HG03159 (cell line): ENCODE measurements at regions not wholly inside any gene's neighbourhood (a gene's known extent, or its start where the extent isn't known, plus 50 kb on each side); places are given as distances from the start of the nearest gene placed in this dataset.

Experiments used
- ATAC-seq: cut with Tn5 transposase; IDR thresholded peaks from one replicate; pipeline ENCODE4 v1.9.1; 2021; ENCODE audit warnings: mild to moderate bottlenecking, moderate library complexity; ENCODE audit not compliant: unreplicated experiment

DNA sequence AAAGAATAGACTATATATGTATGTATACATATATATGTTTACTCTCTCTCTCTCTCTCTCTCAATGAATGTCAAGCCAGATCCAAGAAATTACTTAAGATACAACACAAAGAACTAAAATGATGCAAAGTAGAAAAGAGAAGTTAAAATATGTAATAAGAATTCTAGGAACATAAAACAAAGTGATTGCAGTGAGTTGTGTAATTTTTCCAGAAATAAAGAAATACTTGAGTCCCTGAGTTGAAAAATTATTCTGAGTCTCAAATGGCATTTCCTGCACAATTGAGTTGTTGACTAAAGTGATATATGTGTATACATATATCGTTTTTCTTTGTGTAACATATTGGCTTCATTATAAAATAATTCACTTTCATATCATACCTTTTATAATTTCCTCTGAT lies 262.4 kb downstream of the INSIG2 start:
- ATAC-seq = no peak

DNA sequence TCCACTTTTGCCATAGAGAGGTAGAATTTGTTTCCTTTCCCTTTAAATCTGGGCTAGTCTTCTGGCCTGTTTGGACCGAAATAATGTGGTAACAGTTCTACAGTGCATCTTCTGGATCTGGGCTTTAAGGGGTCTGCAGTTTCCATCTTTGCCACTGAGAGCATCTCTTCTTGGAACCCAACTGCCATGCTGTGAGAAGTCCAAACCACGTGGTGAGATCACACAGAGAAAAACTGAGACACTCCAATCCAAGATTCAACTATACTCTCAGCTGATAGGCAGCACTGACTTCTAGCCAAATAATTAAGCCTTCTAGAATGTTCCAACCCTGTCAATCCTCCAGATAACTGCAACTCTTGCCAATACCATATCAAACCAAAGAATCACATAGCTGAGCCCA lies 261.1 kb downstream of the INSIG2 start:
- no peak for ATAC-seq

DNA sequence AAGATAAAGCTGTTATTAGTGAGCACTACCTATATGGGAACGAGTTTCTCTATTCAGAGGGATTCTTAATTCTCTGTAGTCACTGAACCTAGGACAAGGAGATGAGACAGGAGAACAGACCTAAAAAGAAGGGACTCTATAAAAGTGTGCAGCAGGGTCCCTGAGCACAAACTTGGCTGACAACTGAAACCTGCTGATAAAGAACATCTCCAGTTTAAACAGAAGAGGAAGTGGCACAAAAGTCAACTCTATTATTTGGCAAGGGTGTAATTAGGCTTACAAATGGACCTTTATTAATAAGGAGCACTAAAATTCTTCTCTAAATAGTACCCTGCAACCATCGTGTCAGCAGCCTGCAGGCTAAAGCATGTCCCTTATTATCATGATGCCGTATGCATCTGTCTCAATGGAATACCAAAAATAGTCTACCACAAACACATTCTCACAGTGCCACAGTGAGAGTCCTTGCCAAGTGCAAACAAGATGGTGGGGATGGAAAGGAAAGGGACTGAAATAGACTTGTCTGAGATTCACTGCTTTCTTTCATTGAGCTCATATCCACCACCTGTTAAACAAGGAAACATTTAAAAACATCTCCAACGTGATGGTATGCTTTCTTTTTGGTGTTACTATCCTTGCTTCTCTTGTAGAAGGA lies 260.2 kb downstream of the INSIG2 start:
- ATAC-seq = no peak

DNA sequence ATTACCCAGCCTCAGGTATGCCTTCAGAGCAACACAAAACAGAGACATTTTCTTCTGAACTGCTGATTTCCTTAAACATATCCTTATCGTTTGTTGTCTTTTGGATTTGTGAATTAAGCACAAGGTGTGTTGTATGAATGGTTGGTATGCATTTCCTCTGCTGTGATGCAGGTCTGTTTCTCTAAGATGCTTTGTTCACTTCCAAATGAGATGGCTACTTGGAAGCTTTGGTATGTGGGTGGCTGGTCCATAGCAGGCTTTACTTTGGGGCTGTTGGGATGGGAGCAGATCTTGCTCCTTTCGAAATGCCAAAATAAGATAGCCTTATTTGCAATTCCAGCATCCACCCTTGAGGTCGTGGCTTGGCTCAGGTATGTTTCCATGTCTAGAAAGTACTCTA lies 257.2 kb downstream of the INSIG2 start:
- no peak for ATAC-seq

DNA sequence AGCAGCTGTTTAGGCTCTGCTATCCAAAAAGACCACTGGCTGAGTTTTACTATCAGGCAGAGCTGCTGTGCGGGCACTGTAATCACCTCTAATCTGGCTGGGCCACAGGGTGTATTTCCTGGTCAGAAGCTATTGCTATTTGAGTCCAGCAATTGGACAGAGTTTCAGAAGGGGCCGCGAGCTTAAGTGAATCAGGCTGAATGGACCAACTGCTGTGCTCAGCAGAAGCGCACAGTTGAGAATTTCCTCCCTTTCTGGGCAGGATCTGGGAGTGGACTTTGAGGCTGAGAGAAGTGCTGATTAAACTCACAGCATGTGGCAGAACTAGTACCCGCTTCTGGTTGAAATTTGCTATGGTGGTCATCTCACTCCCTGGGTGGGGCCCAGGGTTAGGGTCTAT lies 251.8 kb downstream of the INSIG2 start:
- ATAC-seq = no peak

DNA sequence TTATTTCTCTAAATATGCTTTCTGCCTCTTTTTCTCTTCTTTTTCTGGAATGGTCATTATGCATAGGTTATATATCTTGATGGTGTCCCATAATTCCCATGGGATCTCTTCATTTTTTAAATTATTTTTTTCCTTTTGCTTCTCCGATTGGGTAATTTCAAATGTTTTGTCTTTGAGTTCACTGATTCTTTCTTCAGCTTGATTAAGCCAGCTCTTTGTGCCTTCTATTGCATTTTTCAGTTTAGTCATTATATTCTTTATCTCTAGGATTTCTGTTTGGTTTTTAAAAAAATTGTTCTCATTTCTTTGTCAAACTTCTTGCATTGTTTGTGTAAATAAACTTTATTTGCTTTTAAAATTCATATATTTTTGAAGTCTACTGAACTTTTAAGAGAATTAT lies 251.1 kb downstream of the INSIG2 start:
- ATAC-seq = no peak

DNA sequence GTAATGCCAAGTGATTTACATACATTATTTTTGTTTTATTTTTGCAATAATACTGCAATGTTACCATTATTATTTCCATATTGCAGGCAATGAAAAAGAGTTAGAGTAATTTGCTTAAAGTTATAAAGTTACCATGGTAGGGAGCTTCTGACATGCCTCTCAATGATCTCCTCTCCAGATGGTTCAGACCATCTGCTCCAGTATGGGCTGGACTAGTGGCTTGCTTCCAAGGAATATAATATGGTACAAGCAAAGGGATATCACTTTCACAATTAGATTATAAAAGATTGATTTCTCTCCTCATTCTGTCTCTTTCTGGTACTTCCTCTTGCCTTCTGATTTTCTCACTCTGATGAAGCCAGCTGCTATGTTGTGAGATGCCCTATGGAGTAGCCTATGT lies 245.4 kb downstream of the INSIG2 start:
- no peak for ATAC-seq

DNA sequence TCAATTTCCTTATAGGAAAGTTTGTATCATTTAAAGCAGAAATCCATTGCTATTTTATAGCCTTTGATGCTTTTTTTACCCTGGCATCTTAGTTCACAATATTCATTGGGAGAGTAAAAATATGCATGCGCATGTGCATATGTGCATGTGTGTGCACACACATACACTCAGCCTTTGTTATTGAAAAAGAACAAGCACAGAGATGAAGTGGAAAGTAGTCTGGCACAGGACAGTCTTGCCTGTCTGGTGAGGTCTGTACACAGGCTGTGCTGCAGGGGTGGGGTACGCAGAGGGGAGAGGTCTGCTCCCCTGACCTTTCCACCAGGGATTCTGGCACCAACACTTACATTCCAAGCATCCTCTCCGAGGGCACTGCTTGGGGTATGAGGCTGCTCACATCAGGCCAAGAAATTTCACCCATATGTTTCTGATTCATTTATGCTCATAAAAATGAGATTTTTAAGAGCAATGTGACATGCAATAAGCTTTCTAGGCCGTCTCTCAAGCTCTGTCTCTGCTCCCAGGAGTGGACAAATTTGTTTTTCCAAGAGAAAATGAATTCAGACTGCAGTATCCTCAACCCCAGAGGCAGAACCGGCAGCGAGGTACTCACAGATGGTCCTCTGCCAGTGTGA lies 237.2 kb downstream of the INSIG2 start:
- ATAC-seq = no peak

DNA sequence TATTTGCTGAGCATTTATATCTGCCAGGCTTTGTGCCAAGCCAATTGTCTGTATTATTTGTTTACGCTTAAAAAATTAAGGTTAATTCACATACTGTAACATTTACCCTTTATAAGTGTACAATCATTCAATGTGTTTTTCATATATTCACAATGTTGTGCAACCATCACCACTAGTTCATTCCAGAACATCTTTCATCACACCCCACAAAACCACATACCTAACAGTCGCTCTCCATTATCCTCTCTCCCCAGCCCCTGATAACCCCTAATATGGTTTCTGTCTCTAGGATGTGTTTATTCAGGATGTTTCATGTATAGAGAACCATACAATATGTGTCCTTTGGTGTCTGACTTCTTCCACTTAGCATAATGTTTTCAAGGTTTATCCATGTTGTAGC lies 234.1 kb downstream of the INSIG2 start:
- ATAC-seq = no peak

DNA sequence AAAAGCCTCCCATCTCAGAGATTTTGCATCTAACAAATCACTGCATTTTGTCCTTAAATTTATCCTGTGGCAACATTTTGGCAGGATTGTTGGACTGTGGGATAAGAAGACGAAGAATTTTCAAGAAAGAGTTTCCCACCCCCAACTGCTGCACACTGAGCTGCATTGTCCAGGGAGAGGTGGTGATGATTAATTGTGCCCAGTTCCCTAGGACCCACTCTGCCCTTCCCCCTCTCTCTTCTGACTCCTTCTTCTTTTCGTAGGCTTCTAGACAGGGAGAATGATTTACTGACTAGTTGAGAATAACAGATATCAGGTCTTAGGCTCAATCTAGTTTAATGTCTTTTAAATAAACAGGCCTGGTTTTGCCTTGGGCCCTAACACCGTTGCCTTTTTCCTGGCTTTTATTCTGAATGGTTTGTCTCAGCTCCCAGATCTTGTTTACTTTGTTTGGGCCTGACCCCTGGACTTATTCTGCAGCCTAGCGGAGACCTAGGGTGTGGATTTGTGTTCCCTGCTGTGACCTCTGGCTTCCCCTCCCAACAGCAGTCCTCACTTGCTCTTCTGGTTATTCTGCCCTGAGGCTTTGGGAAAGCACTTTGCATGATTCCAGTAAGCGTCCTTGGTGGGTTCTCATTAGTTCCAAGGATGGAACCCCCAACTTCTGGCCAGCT lies 233.3 kb downstream of the INSIG2 start:
- no peak for ATAC-seq

DNA sequence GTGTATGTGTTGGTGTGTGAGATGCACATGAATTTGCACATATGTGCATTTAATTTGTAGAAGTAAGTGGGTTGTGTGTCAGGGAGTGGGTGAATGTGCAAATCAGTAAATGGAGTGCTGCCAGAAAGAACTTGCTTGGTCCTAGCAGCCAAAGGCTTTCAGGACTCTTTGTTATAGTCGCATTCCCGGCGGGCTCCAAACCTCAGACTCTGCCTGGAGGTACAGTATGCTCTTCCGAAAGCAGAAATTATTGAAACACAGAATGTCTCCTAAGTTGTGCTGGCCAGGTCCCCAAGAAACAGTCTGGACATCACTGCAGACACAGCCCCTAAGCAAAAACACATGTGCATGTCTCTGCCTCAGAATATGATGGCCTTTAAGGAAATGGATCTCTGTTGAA lies 232.4 kb downstream of the INSIG2 start:
- no peak for ATAC-seq

DNA sequence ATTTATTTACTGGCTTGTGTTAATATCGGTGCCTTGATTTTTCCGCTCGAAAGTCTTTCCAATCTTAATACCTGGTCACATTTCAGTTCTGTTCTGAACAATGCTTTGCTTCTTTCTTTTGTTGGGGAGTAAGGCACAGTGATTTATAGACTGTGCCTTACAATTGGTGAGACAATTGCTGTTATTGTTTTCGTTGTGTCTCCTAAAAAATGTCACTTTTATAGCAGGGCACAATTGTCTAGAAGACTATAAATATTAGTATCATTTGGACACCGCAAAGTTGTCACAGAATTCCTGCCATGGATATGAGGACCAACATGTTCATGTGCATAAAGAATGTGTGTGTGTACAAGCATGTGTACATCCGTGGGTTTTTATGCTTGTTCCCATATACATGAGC lies 231.9 kb downstream of the INSIG2 start:
- ATAC-seq = no peak

DNA sequence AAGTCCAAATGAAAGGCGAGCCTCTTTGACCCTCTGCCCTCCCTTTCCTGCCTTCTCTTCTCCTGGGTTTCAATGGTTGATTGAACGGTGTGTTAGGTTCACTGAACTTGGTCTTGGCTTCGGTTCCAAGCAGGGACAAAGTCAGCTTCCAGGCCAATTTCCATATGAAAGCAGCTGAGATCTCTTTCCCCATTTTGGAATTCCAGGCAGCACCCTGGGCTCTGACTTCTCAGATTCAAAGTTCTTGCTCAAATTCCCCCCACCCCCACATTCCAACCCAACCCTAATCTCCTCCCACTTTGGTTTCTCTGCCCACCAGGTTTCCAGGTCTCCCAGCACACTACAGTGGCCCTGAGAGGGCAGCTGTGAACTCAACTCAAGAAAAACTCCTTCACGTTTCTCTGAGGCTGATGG lies 231.0 kb downstream of the INSIG2 start:
- ATAC-seq = no peak

DNA sequence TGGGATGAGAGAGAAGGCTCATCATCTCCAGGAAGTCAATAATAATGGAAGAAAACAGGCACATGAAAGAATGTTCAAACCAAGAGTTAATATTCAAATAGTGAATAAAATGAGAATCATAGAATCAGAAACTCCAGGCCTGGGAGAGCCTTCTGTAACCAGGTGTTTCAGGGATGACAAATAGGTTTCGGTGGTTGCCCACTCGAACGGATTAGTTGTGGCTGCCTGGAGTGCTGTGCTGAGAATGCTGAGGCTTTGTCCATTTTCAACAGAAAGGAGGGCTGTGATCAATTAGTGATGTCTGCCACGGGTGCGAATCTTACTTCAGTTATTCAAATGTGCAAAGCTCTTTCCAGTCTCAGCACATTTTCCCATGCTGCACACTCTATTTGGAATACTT lies 227.3 kb downstream of the INSIG2 start:
- no peak for ATAC-seq

DNA sequence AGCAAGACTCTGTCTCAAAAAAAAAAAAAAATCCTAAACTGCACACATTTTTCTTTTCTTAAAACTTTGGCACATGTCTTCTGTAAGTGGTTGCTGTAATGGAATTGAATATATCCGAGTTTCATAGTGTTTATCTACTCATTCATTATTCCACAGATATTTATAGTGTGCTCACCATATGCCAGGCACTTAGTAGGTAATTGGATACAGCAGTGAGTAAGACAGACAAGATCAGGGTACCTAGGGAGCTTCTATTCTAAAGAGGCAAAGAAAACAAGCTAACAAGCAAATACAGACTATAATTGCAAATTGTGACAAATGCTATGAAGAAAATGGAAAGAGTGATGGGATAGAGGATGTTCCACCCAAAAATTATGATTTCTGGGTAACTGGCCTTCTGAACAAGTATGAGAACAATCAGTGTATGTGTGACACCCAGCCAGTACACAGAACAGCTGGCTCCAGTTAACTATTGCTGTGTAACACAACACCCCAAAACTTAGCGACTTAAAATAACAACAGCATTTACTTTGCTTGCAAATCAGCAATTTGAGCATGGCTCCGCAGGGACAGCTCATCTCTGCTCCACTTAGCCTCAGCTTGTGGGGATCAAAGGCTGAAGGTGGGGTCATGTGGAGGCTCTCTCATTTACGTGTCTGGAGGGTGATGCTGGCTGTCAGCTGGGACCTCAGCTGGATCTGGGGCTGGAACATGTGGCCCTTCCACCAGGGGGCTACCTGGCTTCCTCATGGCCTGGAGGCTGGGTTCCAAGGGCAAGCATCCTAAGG lies 224.9 kb downstream of the INSIG2 start:
- no peak for ATAC-seq

DNA sequence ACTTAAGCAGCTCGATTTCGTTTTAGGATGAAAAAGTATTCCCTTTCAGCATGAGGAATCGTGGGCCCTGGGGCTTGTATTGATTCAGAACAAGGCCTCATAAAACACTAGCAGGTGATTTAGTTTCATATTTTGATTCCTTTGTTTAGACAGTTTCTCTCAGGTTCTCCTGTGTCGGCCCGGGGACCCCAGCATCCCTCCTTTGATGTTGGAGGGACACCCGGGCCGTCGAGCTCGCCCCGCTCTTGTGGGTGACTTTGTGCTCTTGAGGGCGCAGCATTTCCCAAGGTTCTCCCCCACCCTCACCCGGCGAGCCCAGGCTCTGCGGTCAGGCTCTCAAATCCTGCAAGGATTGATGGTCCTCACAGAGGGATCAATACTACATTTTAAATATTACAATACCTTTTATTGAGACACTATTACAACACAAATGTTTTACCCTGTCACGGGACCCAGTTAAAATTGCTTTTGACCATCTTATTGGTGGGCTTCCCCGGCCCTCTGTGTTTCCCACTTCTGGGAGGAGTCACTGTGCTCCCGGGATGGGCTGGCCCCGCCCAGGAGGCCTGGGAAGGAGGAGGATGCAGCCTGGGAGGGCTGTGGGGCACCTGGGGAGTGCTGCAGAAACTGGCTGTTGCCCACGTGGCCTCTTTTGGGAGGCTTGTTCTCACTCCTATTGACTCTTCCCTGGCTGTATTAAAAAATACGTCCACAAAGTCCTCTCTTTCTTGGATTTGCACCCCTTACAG lies 222.6 kb downstream of the INSIG2 start:
- no peak for ATAC-seq

DNA sequence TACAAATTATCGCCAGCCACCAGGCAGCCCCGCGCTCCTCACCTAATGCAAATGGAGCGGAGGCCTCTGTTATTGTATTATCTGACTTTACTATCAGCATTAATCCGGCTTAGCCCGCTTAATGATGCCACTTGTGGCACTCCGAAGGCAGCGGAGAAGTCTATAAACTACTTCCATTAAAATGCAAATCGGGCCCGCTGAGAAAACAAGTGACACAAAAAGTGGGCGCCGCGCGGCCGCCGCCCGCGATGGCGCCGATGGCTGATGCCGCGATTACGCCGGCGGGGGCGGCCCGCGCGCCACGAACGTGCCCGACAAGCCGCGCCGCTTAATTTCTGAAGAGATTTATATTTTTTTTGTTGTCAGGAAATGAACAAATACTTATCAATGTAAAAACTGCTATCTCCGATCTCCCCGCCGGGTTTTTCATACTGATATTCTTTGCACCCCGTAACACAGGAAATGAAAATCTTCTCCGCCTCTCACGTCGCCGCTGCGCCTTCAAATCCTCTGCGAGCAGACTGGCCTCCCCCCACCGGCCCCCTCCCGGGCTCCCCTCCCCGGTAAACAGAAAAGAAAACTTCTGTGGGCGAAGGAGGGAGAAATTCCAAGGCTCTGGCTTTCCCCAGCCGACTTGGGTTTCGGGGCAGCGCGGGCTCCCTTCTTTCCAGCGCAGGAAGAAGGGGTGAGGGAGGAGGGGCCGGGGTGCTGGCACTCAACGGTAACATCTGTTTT lies 221.8 kb downstream of the INSIG2 start:
- ATAC-seq = peak; percentile 69

DNA sequence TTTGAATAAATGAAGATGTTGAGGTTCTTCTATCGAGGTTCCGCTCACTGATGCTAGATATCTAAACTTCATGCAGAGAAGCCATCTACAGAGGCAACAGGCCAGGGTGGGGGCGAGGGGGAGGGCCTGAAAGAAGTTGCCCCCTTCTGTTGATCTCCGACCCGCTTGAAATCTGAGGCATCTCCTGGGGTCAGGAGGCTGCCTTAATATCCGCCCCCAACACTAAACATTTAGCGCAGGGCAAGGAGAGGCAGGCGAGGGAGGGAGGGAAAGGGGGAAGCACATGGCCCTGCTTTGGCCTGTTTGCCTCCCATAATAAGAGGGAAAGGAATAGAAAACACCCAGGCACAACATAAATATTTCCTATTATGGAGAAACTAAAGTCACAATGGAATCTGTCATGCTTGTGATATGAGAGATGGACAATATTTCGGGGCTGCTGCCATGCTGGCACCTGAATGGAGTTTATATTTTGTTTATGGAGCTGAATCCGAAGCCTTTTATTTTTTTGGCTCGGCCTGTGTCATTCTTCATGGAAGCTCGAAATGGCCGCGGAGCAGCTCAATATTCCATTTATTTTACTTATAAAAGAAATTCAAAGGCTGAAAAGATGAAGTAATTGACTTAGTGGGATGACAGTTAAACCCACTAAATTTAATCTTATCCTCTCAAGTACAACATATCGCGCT lies 221.1 kb downstream of the INSIG2 start:
- no peak for ATAC-seq

DNA sequence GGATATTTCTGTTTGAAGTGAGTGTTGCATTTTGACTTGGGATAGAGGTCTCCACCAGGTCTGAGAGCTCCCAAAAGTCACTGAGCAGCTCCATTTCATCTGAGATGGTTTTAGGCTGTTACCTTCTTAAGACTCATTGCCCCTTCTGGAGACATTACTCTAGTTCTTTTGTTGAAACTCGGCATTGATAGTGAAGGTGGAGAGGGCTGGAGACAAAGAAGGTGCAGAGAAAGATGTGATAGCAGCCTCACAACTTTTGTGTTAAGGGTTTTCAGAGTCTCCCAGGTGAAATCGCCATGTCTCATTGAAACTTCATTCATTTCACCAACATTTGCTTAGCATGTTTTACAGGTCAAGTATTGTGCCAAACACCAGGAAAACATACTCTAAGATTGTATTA lies 219.6 kb downstream of the INSIG2 start:
- ATAC-seq = no peak

DNA sequence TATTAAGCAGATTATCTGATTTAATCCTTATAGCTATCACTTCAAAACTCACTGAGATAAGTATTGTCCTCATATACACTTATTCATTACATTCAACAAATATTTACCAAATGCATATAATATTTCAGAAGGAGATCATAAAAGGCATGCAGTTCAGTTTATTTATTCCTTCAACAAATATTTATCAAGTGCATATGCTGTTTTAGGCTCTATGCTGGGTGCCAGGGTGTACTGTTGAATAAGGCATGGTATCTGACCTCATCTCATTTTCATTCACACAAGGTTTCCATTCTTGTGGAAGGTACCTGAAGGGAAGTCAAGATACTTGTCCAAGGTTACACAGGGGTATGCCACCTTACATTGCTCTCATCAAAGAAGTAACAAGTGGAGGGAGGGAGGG lies 213.0 kb downstream of the INSIG2 start:
- ATAC-seq = no peak
